HCT116 (cell line): ENCODE measurements at regions not wholly inside any gene's neighbourhood (a gene's known extent, or its start where the extent isn't known, plus 50 kb on each side); places are given as distances from the start of the nearest gene placed in this dataset.

Experiments used
- POLR2A ChIP-seq: IDR thresholded peaks from 2 replicates; pipeline ENCODE4 v1.7.0; 2011; ENCODE audit warnings: borderline replicate concordance; ENCODE audit not compliant: insufficient read depth, insufficient read length; ENCODE audit errors: extremely low read depth
- YY1 ChIP-seq: IDR thresholded peaks from 2 replicates; pipeline ENCODE4 v1.6.1; 2011; ENCODE audit warnings: low read length, low read depth, moderate library complexity, mild to moderate bottlenecking; ENCODE audit not compliant: insufficient replicate concordance; ENCODE audit errors: extremely low read depth

- TF ChIP-seq YY1 (no peak), POLR2A (no peak)
Measured at GRCh38 chr20:24733416-24733815, 215.7 kb upstream of the CST7 start.
